ENCODE measurements at regions not wholly inside any gene's neighbourhood (a gene's known extent, or its start where the extent isn't known, plus 50 kb on each side); places are given as distances from the start of the nearest gene placed in this dataset.

GRCh38 chr21:26781331-26781730, 63.9 kb downstream of the ADAMTS1 start:
- TF ChIP-seq CTCF (conservative IDR thresholded peaks at IDR 0.05; ENCODE audit: low read length) (no peak), EZH2phosphoT487 (IDR thresholded peaks at IDR 0.05; ENCODE audit: borderline replicate concordance) (no peak)

Data from Loucy (cell line).